GM23338 (cell line): ENCODE measurements at regions not wholly inside any gene's neighbourhood (a gene's known extent, or its start where the extent isn't known, plus 50 kb on each side); places are given as distances from the start of the nearest gene placed in this dataset.

Source experiments
- ATAC-seq: fragments of 200-7000 bp; cut with Tn5 transposase; 3 replicates; pipeline ENCODE4 v1.9.1; 2020
- DNase-seq: peaks from one replicate; pipeline ENCODE4 v3.0.0-alpha.2; 2015; ENCODE audit warnings: low spot score
- H2AFZ ChIP-seq: fragments of 200-600 bp; sonication (generic); 2 replicates; pipeline ENCODE4 v1.8.0; 2016; ENCODE audit warnings: antibody characterized with exemption, mild to moderate bottlenecking, moderate library complexity
- H3F3A ChIP-seq: fragments of 200-600 bp; sonication (generic); replicated peaks from 2 replicates; pipeline ENCODE4 v1.8.0; 2017; ENCODE audit warnings: antibody characterized with exemption, mixed run types, low read depth
- H3K27ac ChIP-seq: fragments of 200-600 bp; sonication (generic); 2 replicates; pipeline ENCODE4 v1.6.1; 2016; ENCODE audit warnings: low read depth
- H3K27me3 ChIP-seq: fragments of 200-600 bp; sonication (generic); 2 replicates; pipeline ENCODE4 v1.8.0; 2016; ENCODE audit warnings: mild to moderate bottlenecking, mixed run types, moderate library complexity; ENCODE audit not compliant: insufficient read depth
- H3K36me3 ChIP-seq: fragments of 200-600 bp; sonication (generic); 2 replicates; pipeline ENCODE4 v1.8.0; 2016; ENCODE audit warnings: mild to moderate bottlenecking; ENCODE audit not compliant: insufficient read depth
- H3K4me1 ChIP-seq: fragments of 200-600 bp; sonication (generic); 2 replicates; pipeline ENCODE4 v1.8.0; 2016; ENCODE audit warnings: mild to moderate bottlenecking, moderate library complexity; ENCODE audit not compliant: insufficient read depth
- H3K4me2 ChIP-seq: fragments of 200-600 bp; sonication (generic); 2 replicates; pipeline ENCODE4 v1.7.1; 2017; ENCODE audit warnings: mixed run types
- H3K4me3 ChIP-seq: fragments of 200-600 bp; sonication (generic); 2 replicates; pipeline ENCODE4 v1.6.1; 2016; ENCODE audit warnings: mixed run types
- H3K79me2 ChIP-seq: fragments of 200-600 bp; sonication (generic); replicated peaks from 2 replicates; pipeline ENCODE4 v1.8.0; 2017; ENCODE audit warnings: mild to moderate bottlenecking; ENCODE audit not compliant: insufficient read depth
- H3K9me2 ChIP-seq: fragments of 200-600 bp; sonication (generic); 2 replicates; pipeline ENCODE4 v1.8.0; 2017; ENCODE audit not compliant: insufficient read depth
- H4K20me1 ChIP-seq: fragments of 200-600 bp; sonication (generic); replicated peaks from 2 replicates; pipeline ENCODE4 v1.8.0; 2017; ENCODE audit warnings: mild to moderate bottlenecking; ENCODE audit not compliant: insufficient read depth
- H3K27ac Mint-ChIP-seq: 2 replicates; pipeline ENCODE4 v1.8.0; 2020; ENCODE audit warnings: inconsistent platforms, mild to moderate bottlenecking, moderate library complexity, mixed read lengths
- H3K27me3 Mint-ChIP-seq: 3 replicates; pipeline ENCODE4 v1.8.0; 2022; ENCODE audit warnings: low read depth, mild to moderate bottlenecking, moderate library complexity, mixed read lengths, inconsistent platforms; ENCODE audit not compliant: insufficient read depth, poor library complexity
- H3K36me3 Mint-ChIP-seq: 3 replicates; pipeline ENCODE4 v1.8.0; 2021; ENCODE audit warnings: low read depth, mild to moderate bottlenecking, inconsistent platforms, moderate library complexity, mixed read lengths
- H3K4me1 Mint-ChIP-seq: 3 replicates; pipeline ENCODE4 v1.8.0; 2020; ENCODE audit warnings: mild to moderate bottlenecking, inconsistent platforms, mixed read lengths
- H3K4me3 Mint-ChIP-seq: 3 replicates; pipeline ENCODE4 v1.8.0; 2021; ENCODE audit warnings: moderate library complexity, mild to moderate bottlenecking, inconsistent platforms, mixed read lengths
- H3K9me3 Mint-ChIP-seq: 3 replicates; pipeline ENCODE4 v1.8.0; 2020; ENCODE audit warnings: moderate library complexity, mild to moderate bottlenecking, inconsistent platforms, mixed read lengths
- CREB1 ChIP-seq: fragments of 250-450 bp; sonication (Bioruptor Pico); IDR thresholded peaks from 2 replicates; pipeline ENCODE4 v1.5.0; 2020; ENCODE audit warnings: low read depth, mild to moderate bottlenecking, moderate library complexity
- EZH2 ChIP-seq: fragments of 200-600 bp; sonication (generic); IDR thresholded peaks from one replicate; pipeline ENCODE4 v1.8.0; 2017; ENCODE audit warnings: antibody characterized with exemption, mild to moderate bottlenecking, low read depth; ENCODE audit not compliant: unreplicated experiment
- EZH2phosphoT487 ChIP-seq: fragments of 200-600 bp; sonication (generic); IDR thresholded peaks from one replicate; pipeline ENCODE4 v1.8.1; 2018; ENCODE audit warnings: antibody characterized with exemption; ENCODE audit not compliant: unreplicated experiment
- JUNB ChIP-seq: IDR thresholded peaks from one replicate; pipeline ENCODE4 v1.6.1; 2016; ENCODE audit warnings: antibody characterized with exemption; ENCODE audit not compliant: unreplicated experiment
- NANOG ChIP-seq: IDR thresholded peaks from 2 replicates; pipeline ENCODE4 v1.6.1; 2016; ENCODE audit warnings: antibody characterized with exemption, borderline replicate concordance
- POLR2AphosphoS5 ChIP-seq: IDR thresholded peaks from 2 replicates; pipeline ENCODE4 v1.6.1; 2016; ENCODE audit warnings: antibody characterized with exemption, low read depth
- STAT1 ChIP-seq: IDR thresholded peaks from one replicate; pipeline ENCODE4 v1.6.1; 2016; ENCODE audit warnings: antibody characterized with exemption; ENCODE audit not compliant: unreplicated experiment
- ZNF114 ChIP-seq: fragments of 250-450 bp; sonication (Bioruptor Pico); IDR thresholded peaks from 2 replicates; pipeline ENCODE4 v1.5.0; 2020; ENCODE audit warnings: mild to moderate bottlenecking, moderate library complexity
- ZNF331 ChIP-seq: fragments of 250-450 bp; sonication (Bioruptor Pico); IDR thresholded peaks from 2 replicates; pipeline ENCODE4 v1.5.0; 2020; ENCODE audit warnings: low read depth, mild to moderate bottlenecking, moderate library complexity
- TF ChIP-seq, protein P1 (sequence below): IDR thresholded peaks from one replicate; pipeline ENCODE4 v1.6.1; 2018; ENCODE audit warnings: antibody characterized with exemption; ENCODE audit not compliant: unreplicated experiment
- TF ChIP-seq, protein P2 (sequence below): IDR thresholded peaks from 2 replicates; pipeline ENCODE4 v1.6.1; 2016; ENCODE audit warnings: antibody characterized with exemption
- TF ChIP-seq, protein P3 (sequence below): fragments of 250-450 bp; sonication (Bioruptor Pico); IDR thresholded peaks from 2 replicates; pipeline ENCODE4 v1.5.0; 2020; ENCODE audit warnings: mild to moderate bottlenecking, moderate library complexity
- TF ChIP-seq, protein P4 (sequence below), 2 experiments: fragments of 200-600 bp in 1 of 2; sonication (generic) in 1 of 2; conservative IDR thresholded peaks; 2 replicates each; pipeline versions ENCODE4 v1.5.1 to v1.6.1; 2016 to 2017; ENCODE audit warnings: antibody characterized with exemption in 2 of 2, low read depth in 2 of 2, mild to moderate bottlenecking in 2 of 2, moderate library complexity in 1 of 2

DNA sequence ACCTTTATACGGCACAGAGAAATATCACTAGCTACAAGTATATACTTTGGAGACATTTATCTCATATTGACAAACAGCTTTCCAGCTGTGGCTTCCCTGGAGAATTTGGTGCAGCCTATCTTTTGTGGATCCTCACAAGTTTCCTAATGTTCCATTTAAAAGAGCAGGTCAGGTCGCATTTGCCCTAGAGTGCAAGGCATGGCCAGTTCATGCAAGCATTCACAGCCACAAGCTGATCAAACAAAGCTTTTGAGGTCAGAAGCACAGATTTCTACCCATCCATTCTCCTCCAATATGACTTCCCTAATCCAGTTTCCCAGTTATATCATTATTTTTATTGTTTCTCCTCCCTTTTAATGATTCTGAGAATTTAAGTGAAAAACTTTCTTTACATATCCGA, 1008.4 kb upstream of the AGA start:
- no peaks in the 10 kb centered on the region for H3K27me3 Mint-ChIP-seq
- no peak for TF ChIP-seq ZNF331 (CRISPR knock-in tag)
- TF ChIP-seq ZNF114, result no peak
- TF ChIP-seq NANOG, result no peak
- TF ChIP-seq, protein P1, sequence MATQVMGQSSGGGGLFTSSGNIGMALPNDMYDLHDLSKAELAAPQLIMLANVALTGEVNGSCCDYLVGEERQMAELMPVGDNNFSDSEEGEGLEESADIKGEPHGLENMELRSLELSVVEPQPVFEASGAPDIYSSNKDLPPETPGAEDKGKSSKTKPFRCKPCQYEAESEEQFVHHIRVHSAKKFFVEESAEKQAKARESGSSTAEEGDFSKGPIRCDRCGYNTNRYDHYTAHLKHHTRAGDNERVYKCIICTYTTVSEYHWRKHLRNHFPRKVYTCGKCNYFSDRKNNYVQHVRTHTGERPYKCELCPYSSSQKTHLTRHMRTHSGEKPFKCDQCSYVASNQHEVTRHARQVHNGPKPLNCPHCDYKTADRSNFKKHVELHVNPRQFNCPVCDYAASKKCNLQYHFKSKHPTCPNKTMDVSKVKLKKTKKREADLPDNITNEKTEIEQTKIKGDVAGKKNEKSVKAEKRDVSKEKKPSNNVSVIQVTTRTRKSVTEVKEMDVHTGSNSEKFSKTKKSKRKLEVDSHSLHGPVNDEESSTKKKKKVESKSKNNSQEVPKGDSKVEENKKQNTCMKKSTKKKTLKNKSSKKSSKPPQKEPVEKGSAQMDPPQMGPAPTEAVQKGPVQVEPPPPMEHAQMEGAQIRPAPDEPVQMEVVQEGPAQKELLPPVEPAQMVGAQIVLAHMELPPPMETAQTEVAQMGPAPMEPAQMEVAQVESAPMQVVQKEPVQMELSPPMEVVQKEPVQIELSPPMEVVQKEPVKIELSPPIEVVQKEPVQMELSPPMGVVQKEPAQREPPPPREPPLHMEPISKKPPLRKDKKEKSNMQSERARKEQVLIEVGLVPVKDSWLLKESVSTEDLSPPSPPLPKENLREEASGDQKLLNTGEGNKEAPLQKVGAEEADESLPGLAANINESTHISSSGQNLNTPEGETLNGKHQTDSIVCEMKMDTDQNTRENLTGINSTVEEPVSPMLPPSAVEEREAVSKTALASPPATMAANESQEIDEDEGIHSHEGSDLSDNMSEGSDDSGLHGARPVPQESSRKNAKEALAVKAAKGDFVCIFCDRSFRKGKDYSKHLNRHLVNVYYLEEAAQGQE, result no peak
- TF ChIP-seq, protein P2, sequence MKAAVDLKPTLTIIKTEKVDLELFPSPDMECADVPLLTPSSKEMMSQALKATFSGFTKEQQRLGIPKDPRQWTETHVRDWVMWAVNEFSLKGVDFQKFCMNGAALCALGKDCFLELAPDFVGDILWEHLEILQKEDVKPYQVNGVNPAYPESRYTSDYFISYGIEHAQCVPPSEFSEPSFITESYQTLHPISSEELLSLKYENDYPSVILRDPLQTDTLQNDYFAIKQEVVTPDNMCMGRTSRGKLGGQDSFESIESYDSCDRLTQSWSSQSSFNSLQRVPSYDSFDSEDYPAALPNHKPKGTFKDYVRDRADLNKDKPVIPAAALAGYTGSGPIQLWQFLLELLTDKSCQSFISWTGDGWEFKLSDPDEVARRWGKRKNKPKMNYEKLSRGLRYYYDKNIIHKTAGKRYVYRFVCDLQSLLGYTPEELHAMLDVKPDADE, result no peak
- no peak for TF ChIP-seq EZH2
- TF ChIP-seq, protein P3, sequence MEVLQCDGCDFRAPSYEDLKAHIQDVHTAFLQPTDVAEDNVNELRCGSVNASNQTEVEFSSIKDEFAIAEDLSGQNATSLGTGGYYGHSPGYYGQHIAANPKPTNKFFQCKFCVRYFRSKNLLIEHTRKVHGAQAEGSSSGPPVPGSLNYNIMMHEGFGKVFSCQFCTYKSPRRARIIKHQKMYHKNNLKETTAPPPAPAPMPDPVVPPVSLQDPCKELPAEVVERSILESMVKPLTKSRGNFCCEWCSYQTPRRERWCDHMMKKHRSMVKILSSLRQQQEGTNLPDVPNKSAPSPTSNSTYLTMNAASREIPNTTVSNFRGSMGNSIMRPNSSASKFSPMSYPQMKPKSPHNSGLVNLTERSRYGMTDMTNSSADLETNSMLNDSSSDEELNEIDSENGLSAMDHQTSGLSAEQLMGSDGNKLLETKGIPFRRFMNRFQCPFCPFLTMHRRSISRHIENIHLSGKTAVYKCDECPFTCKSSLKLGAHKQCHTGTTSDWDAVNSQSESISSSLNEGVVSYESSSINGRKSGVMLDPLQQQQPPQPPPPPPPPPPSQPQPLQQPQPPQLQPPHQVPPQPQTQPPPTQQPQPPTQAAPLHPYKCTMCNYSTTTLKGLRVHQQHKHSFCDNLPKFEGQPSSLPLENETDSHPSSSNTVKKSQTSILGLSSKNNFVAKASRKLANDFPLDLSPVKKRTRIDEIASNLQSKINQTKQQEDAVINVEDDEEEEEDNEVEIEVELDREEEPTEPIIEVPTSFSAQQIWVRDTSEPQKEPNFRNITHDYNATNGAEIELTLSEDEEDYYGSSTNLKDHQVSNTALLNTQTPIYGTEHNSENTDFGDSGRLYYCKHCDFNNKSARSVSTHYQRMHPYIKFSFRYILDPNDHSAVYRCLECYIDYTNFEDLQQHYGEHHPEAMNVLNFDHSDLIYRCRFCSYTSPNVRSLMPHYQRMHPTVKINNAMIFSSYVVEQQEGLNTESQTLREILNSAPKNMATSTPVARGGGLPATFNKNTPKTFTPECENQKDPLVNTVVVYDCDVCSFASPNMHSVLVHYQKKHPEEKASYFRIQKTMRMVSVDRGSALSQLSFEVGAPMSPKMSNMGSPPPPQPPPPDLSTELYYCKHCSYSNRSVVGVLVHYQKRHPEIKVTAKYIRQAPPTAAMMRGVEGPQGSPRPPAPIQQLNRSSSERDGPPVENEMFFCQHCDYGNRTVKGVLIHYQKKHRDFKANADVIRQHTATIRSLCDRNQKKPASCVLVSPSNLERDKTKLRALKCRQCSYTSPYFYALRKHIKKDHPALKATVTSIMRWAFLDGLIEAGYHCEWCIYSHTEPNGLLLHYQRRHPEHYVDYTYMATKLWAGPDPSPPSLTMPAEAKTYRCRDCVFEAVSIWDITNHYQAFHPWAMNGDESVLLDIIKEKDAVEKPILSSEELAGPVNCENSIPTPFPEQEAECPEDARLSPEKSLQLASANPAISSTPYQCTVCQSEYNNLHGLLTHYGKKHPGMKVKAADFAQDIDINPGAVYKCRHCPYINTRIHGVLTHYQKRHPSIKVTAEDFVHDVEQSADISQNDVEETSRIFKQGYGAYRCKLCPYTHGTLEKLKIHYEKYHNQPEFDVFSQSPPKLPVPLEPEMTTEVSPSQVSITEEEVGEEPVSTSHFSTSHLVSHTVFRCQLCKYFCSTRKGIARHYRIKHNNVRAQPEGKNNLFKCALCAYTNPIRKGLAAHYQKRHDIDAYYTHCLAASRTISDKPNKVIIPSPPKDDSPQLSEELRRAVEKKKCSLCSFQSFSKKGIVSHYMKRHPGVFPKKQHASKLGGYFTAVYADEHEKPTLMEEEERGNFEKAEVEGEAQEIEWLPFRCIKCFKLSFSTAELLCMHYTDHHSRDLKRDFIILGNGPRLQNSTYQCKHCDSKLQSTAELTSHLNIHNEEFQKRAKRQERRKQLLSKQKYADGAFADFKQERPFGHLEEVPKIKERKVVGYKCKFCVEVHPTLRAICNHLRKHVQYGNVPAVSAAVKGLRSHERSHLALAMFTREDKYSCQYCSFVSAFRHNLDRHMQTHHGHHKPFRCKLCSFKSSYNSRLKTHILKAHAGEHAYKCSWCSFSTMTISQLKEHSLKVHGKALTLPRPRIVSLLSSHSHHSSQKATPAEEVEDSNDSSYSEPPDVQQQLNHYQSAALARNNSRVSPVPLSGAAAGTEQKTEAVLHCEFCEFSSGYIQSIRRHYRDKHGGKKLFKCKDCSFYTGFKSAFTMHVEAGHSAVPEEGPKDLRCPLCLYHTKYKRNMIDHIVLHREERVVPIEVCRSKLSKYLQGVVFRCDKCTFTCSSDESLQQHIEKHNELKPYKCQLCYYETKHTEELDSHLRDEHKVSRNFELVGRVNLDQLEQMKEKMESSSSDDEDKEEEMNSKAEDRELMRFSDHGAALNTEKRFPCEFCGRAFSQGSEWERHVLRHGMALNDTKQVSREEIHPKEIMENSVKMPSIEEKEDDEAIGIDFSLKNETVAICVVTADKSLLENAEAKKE (CRISPR knock-in tag), result no peak
- no peak for TF ChIP-seq EZH2phosphoT487
- TF ChIP-seq CREB1, result no peak
- TF ChIP-seq POLR2AphosphoS5, result no peak
- no peak for TF ChIP-seq JUNB
- TF ChIP-seq STAT1, result no peak
- TF ChIP-seq, protein P4, sequence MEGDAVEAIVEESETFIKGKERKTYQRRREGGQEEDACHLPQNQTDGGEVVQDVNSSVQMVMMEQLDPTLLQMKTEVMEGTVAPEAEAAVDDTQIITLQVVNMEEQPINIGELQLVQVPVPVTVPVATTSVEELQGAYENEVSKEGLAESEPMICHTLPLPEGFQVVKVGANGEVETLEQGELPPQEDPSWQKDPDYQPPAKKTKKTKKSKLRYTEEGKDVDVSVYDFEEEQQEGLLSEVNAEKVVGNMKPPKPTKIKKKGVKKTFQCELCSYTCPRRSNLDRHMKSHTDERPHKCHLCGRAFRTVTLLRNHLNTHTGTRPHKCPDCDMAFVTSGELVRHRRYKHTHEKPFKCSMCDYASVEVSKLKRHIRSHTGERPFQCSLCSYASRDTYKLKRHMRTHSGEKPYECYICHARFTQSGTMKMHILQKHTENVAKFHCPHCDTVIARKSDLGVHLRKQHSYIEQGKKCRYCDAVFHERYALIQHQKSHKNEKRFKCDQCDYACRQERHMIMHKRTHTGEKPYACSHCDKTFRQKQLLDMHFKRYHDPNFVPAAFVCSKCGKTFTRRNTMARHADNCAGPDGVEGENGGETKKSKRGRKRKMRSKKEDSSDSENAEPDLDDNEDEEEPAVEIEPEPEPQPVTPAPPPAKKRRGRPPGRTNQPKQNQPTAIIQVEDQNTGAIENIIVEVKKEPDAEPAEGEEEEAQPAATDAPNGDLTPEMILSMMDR (conservative IDR thresholded peaks at IDR 0.05; ENCODE audit: low read depth in 2 of 2), result no peak
- Histone ChIP-seq H3K36me3 (no peaks in the 10 kb centered on the region), H2AFZ (no peak overlapping the region), H3K4me1 (no peaks in the 10 kb centered on the region), H3F3A (no peaks in the 10 kb centered on the region), H3K79me2 (no peaks in the 10 kb centered on the region), H3K4me3 (no peak overlapping the region), H3K27ac (no peak overlapping the region), H3K27me3 (no peaks in the 10 kb centered on the region), H3K9me2 (0 out of 2 replicates have a peak, but pooled peaks cover 3% of the 10 kb centered on the region), H3K4me2 (no peak overlapping the region), H4K20me1 (no peaks in the 10 kb centered on the region)
- H3K4me1 Mint-ChIP-seq, result no peaks in the 10 kb centered on the region
- H3K4me3 Mint-ChIP-seq, result no peak overlapping the region
- no peak overlapping the region for H3K27ac Mint-ChIP-seq
- H3K9me3 Mint-ChIP-seq, result no peaks in the 10 kb centered on the region
- no peak for DNase-seq
- no peak for ATAC-seq
- H3K36me3 Mint-ChIP-seq, result no peaks in the 10 kb centered on the region; the same call in 2 of the 3 replicates
